GM12873 (cell line): ENCODE measurements at regions not wholly inside any gene's neighbourhood (a gene's known extent, or its start where the extent isn't known, plus 50 kb on each side); places are given as distances from the start of the nearest gene placed in this dataset.

Experiments used
- CTCF ChIP-seq: IDR thresholded peaks from 2 replicates; pipeline ENCODE4 v1.5.1; 2012; ENCODE audit warnings: low read depth, mild to moderate bottlenecking, moderate library complexity, low read length, control low read depth; ENCODE audit not compliant: insufficient read depth; ENCODE audit errors: missing control alignments

GRCh38 chr10:113240736-113241135, 290.7 kb downstream of the TCF7L2 start:
- no peak for TF ChIP-seq CTCF

GRCh38 chr10:113241599-113242360, 291.7 kb downstream of the TCF7L2 start:
- no peak for TF ChIP-seq CTCF

- no peak for TF ChIP-seq CTCF
Measured at GRCh38 chr10:113243311-113243710, 293.3 kb downstream of the TCF7L2 start.

- no peak for TF ChIP-seq CTCF
Measured at GRCh38 chr10:113244750-113245149, 294.7 kb downstream of the TCF7L2 start.

GRCh38 chr10:113245286-113245685, 295.2 kb downstream of the TCF7L2 start:
- no peak for TF ChIP-seq CTCF

GRCh38 chr10:113247050-113247449, 297.0 kb downstream of the TCF7L2 start:
- no peak for TF ChIP-seq CTCF

GRCh38 chr10:113252650-113253618, 299.9 kb upstream of the HABP2 start:
- TF ChIP-seq CTCF = no peak
